ENCODE measurements at regions not wholly inside any gene's neighbourhood (a gene's known extent, or its start where the extent isn't known, plus 50 kb on each side); places are given as distances from the start of the nearest gene placed in this dataset.

- TF ChIP-seq CTCF (conservative IDR thresholded peaks at IDR 0.05; ENCODE audit: low read depth, low read length) (no peak), EZH2 (IDR thresholded peaks at IDR 0.05; ENCODE audit: borderline replicate concordance, low read depth, low read length, poor library complexity, severe bottlenecking) (no peak)
Measured at GRCh38 chr5:87944553-87945285, 323.9 kb downstream of the TMEM161B start.

All from A673 (cell line).